GM19023 (cell line): ENCODE measurements at regions not wholly inside any gene's neighbourhood (a gene's known extent, or its start where the extent isn't known, plus 50 kb on each side); places are given as distances from the start of the nearest gene placed in this dataset.
A peak's percentile ranks its signal among the peaks of the same experiment; 100 is the strongest.
"Not testable (repeated sequence)": the region's sequence is repeated elsewhere in the genome, so short reads cannot be mapped to it uniquely, and the experiment has no call there.

Source experiments
- ATAC-seq: cut with Tn5 transposase; IDR thresholded peaks from one replicate; pipeline ENCODE4 v1.9.1; 2021; ENCODE audit warnings: mild to moderate bottlenecking, moderate library complexity; ENCODE audit not compliant: unreplicated experiment

GRCh38 chr15:70242951-70243685, 145.4 kb upstream of the TLE3 start:
- no peak for ATAC-seq

GRCh38 chr15:70241561-70242320, 144.0 kb upstream of the TLE3 start:
- no peak for ATAC-seq

GRCh38 chr15:70240820-70241430, 143.2 kb upstream of the TLE3 start:
- no peak for ATAC-seq

GRCh38 chr15:70240082-70240481, 142.4 kb upstream of the TLE3 start:
- peak; percentile 85 for ATAC-seq

- no peak for ATAC-seq
These were observed 141.2 kb upstream of the TLE3 start for GRCh38 chr15:70238917-70239316.

- no peak for ATAC-seq
These were observed 139.9 kb upstream of the TLE3 start for GRCh38 chr15:70237626-70238025.

- no peak for ATAC-seq
These were observed 138.8 kb upstream of the TLE3 start for GRCh38 chr15:70236341-70237086.

GRCh38 chr15:70235347-70235746, 137.6 kb upstream of the TLE3 start:
- ATAC-seq, result no peak

GRCh38 chr15:70234256-70234905, 136.7 kb upstream of the TLE3 start:
- ATAC-seq, result no peak

- no peak for ATAC-seq
These were observed 133.8 kb upstream of the TLE3 start for GRCh38 chr15:70231484-70231883.

- not testable (repeated sequence) for ATAC-seq
These were observed 130.2 kb upstream of the TLE3 start for GRCh38 chr15:70227918-70228317.

GRCh38 chr15:70227147-70227546, 129.4 kb upstream of the TLE3 start:
- ATAC-seq, result no peak

- ATAC-seq, result no peak
These were observed 128.7 kb upstream of the TLE3 start for GRCh38 chr15:70226337-70226980.

- no peak for ATAC-seq
These were observed 127.7 kb upstream of the TLE3 start for GRCh38 chr15:70225416-70225815.

- ATAC-seq, result no peak
These were observed 124.9 kb upstream of the TLE3 start for GRCh38 chr15:70222606-70223005.

- no peak for ATAC-seq
These were observed 122.9 kb upstream of the TLE3 start for GRCh38 chr15:70220490-70221096.

- ATAC-seq, result no peak
These were observed 122.2 kb upstream of the TLE3 start for GRCh38 chr15:70219966-70220365.

GRCh38 chr15:70219256-70219895, 121.7 kb upstream of the TLE3 start:
- no peak for ATAC-seq
